Psoas muscle (tissue), 7 donors: ENCODE measurements at regions not wholly inside any gene's neighbourhood (a gene's known extent, or its start where the extent isn't known, plus 50 kb on each side); places are given as distances from the start of the nearest gene placed in this dataset.

Experiments
- ATAC-seq, 4 donors: fragments of 200-7000 bp; cut with Tn5 transposase; one replicate each; pipeline ENCODE4 v1.9.1; 2020; ENCODE audit warnings: moderate library complexity in 3 of 4, mild to moderate bottlenecking in 2 of 4
- DNase-seq, 2 donors: peaks; one replicate each; pipeline ENCODE4 v3.0.0-alpha.2; 2020
- H3K27ac ChIP-seq: fragments of 200-600 bp; one replicate; pipeline ENCODE4 v1.8.0; 2022
- H3K27me3 ChIP-seq, 3 donors: fragments of 200-600 bp in 1 of 3; one replicate each; pipeline versions ENCODE4 v1.6.1 to v1.8.0; 2013 to 2022; ENCODE audit warnings: low read length in 2 of 3, mild to moderate bottlenecking in 2 of 3, moderate library complexity in 1 of 3; ENCODE audit not compliant: insufficient read depth in 3 of 3
- H3K36me3 ChIP-seq, 2 donors: fragments of 200-600 bp in 1 of 2; one replicate each; pipeline versions ENCODE4 v1.6.1 to v1.8.0; 2013 to 2022; ENCODE audit warnings: low read depth in 1 of 2, mild to moderate bottlenecking in 1 of 2, moderate library complexity in 1 of 2; ENCODE audit not compliant: insufficient read depth in 1 of 2
- H3K4me1 ChIP-seq: fragments of 200-600 bp; one replicate; pipeline ENCODE4 v1.8.0; 2022
- H3K4me3 ChIP-seq: fragments of 200-600 bp; one replicate; pipeline ENCODE4 v1.8.0; 2022; ENCODE audit warnings: mild to moderate bottlenecking
- H3K9me3 ChIP-seq: fragments of 200-600 bp; one replicate; pipeline ENCODE4 v1.8.0; 2022
- CTCF ChIP-seq: fragments of 200-600 bp; IDR thresholded peaks from one replicate; pipeline ENCODE4 v1.8.0; 2022; ENCODE audit warnings: antibody characterized with exemption
- WGBS, 3 donors: extraction: QIAGEN DNeasy Blood & Tissue Kit; methylation state at CpG; one replicate each; pipeline versions ENCODE4 v1.1.6 to v1.1.7; 2013; 5-methylcytosine and 5-hydroxymethylcytosine counted together
- intact Hi-C, 2 donors: fragments of 100-400 bp; cut with DNase I; formaldehyde crosslinking; loops; one replicate each; pipeline versions ENCODE4 v1.11.0 to v1.14.2; 2022
- donor health status: healthy with polysubstance abuse.
- donor health status: DM: no; HTN: no; CAD: no; lungs with moderate emphysema.
- donor health status: Bipolar disorder and iron deficiency.
- donor health status: healthy.
- donor health status: DM: yes; HTN: yes; CAD: no.
- donor health status: DM: no; HTN: no; CAD: no.
- donor health status: DM: yes; HTN: yes; CAD: no.

GRCh38 chr2:78585871-78586270 is 439.6 kb upstream of the REG3G start:
- no peaks in the 10 kb centered on the region for H3K36me3 ChIP-seq
- peak overlapping the region; percentile 59 for H3K27ac ChIP-seq
- no peak for TF ChIP-seq CTCF
- no peaks in the 10 kb centered on the region for H3K27me3 ChIP-seq
- ATAC-seq (peak; percentile 66 to 93 (median 84)), DNase-seq (no peak)
- intact Hi-C loops, result no loop called here
- H3K4me1 ChIP-seq, result no peaks in the 10 kb centered on the region
- no peaks in the 10 kb centered on the region for H3K9me3 ChIP-seq
- 26 to 31% (median 28%) methylated on average over 3 of the region's 3 CpGs for WGBS, 3 donors
- H3K4me3 ChIP-seq, result no peak overlapping the region

GRCh38 chr2:78586316-78586715 is 439.2 kb upstream of the REG3G start:
- H3K4me3 ChIP-seq, result no peak overlapping the region
- ATAC-seq (peak in 1 of 4 donors; percentile 53), DNase-seq (no peak)
- peak overlapping the region; percentile 30 for H3K27ac ChIP-seq
- TF ChIP-seq CTCF, result no peak
- no peaks in the 10 kb centered on the region for H3K4me1 ChIP-seq
- H3K27me3 ChIP-seq, result no peaks in the 10 kb centered on the region
- H3K9me3 ChIP-seq, result no peaks in the 10 kb centered on the region
- H3K36me3 ChIP-seq, result no peaks in the 10 kb centered on the region
- WGBS, 3 donors, result 14 to 33% (median 19%) methylated on average over 1 of the region's 1 CpG
- intact Hi-C loops, result no loop called here

- ATAC-seq, result no peak
- no peaks in the 10 kb centered on the region for H3K9me3 ChIP-seq
- TF ChIP-seq CTCF, result no peak
Observed at GRCh38 chr2:78589871-78590270, 435.6 kb upstream of the REG3G start.

GRCh38 chr2:78592491-78592890 is 433.0 kb upstream of the REG3G start:
- no peak overlapping the region for H3K4me3 ChIP-seq
- no peak for DNase-seq
- no peak for TF ChIP-seq CTCF
- H3K36me3 ChIP-seq, result no peaks in the 10 kb centered on the region
- no peak overlapping the region for H3K27ac ChIP-seq
- 71 to 75% (median 71%) methylated on average over 3 of the region's 3 CpGs for WGBS, 3 donors
- no peaks in the 10 kb centered on the region for H3K4me1 ChIP-seq
- H3K9me3 ChIP-seq, result peaks cover under 1% of the 10 kb centered on the region
- H3K27me3 ChIP-seq, result no peaks in the 10 kb centered on the region
- intact Hi-C loops, result no loop called here
- no peak for ATAC-seq

More at GRCh38 chr2:78589871-78590270, 435.6 kb upstream of the REG3G start:
- Histone ChIP-seq H3K4me3 (no peak overlapping the region), H3K27ac (no peak overlapping the region), H3K27me3 (no peaks in the 10 kb centered on the region), H3K4me1 (no peaks in the 10 kb centered on the region), H3K36me3 (no peaks in the 10 kb centered on the region)
- intact Hi-C loops, result no loop called here
- DNase-seq, result no peak

GRCh38 chr2:78601113-78601512 is 424.4 kb upstream of the REG3G start:
- no peak overlapping the region for H3K4me3 ChIP-seq
- ATAC-seq, result no peak
- intact Hi-C loops, result no loop called here
- no peaks in the 10 kb centered on the region for H3K36me3 ChIP-seq
- WGBS, 3 donors, result 47 to 60% (median 54%) methylated on average over 1 of the region's 1 CpG
- H3K4me1 ChIP-seq, result no peaks in the 10 kb centered on the region
- H3K27me3 ChIP-seq, result no peaks in the 10 kb centered on the region
- no peak overlapping the region for H3K27ac ChIP-seq
- no peak for DNase-seq
- TF ChIP-seq CTCF, result no peak
- H3K9me3 ChIP-seq, result peaks cover 3% of the 10 kb centered on the region
